ENCODE measurements at regions not wholly inside any gene's neighbourhood (a gene's known extent, or its start where the extent isn't known, plus 50 kb on each side); places are given as distances from the start of the nearest gene placed in this dataset.

GRCh38 chr6:105560611-105561066 lies 157.8 kb upstream of the PREP start:
- TF ChIP-seq, protein P1, sequence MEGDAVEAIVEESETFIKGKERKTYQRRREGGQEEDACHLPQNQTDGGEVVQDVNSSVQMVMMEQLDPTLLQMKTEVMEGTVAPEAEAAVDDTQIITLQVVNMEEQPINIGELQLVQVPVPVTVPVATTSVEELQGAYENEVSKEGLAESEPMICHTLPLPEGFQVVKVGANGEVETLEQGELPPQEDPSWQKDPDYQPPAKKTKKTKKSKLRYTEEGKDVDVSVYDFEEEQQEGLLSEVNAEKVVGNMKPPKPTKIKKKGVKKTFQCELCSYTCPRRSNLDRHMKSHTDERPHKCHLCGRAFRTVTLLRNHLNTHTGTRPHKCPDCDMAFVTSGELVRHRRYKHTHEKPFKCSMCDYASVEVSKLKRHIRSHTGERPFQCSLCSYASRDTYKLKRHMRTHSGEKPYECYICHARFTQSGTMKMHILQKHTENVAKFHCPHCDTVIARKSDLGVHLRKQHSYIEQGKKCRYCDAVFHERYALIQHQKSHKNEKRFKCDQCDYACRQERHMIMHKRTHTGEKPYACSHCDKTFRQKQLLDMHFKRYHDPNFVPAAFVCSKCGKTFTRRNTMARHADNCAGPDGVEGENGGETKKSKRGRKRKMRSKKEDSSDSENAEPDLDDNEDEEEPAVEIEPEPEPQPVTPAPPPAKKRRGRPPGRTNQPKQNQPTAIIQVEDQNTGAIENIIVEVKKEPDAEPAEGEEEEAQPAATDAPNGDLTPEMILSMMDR (IDR thresholded peaks at IDR 0.05), result no peak
- DNase-seq, result peak in 2 of 3 donors; percentile 18 to 58
- Histone ChIP-seq H3K4me3 (replicated peaks in 1 of 3; ENCODE audit: low read depth in 2 of 3, low read length in 3 of 3) (no peak overlapping the region), H3K36me3 (replicated peaks in 1 of 2; ENCODE audit: control insufficient read depth in 1 of 2, insufficient read depth in 2 of 2, low read length in 2 of 2) (no peaks in the 10 kb centered on the region), H4K20me1 (ENCODE audit: insufficient read depth, low read length) (no peaks in the 10 kb centered on the region), H3K27ac (ENCODE audit: low read depth in 1 of 2, low read length in 2 of 2) (no peak overlapping the region), H3K27me3 (ENCODE audit: control insufficient read depth in 2 of 2, insufficient read depth in 2 of 2, low read length in 2 of 2) (no peaks in the 10 kb centered on the region), H2AFZ (ENCODE audit: insufficient read depth, low read depth, low read length, poor library complexity, severe bottlenecking) (no peak overlapping the region), H3K9ac (ENCODE audit: insufficient read depth, low read length, poor library complexity, severe bottlenecking) (no peak overlapping the region), H3K9me3 (replicated peaks in 1 of 2; ENCODE audit: control insufficient read depth in 1 of 2, insufficient read depth in 1 of 2, low read length in 2 of 2) (peaks cover 3 to 4% of the 10 kb centered on the region in 2 donors), H3K79me2 (ENCODE audit: insufficient read depth, low read length) (no peaks in the 10 kb centered on the region), H3K4me2 (replicated peaks; ENCODE audit: extremely low read depth, low read length, poor library complexity, severe bottlenecking) (no peak overlapping the region), H3K4me1 (ENCODE audit: control insufficient read depth in 1 of 2, insufficient read depth in 2 of 2, low read length in 2 of 2) (peaks cover 11 to 19% of the 10 kb centered on the region in 2 donors)
- WGBS (ENCODE audit: insufficient coverage), result 80% methylated on average over 1 of the region's 2 CpGs
- peaks cover 0 to 3% (median 0%) of the 10 kb centered on the region in 3 donors for H3K27me3 Mint-ChIP-seq (ENCODE audit: low read depth in 3 of 3)
- peaks cover 0 to 3% of the 10 kb centered on the region in 2 donors for H3K36me3 Mint-ChIP-seq
- H3K27ac Mint-ChIP-seq, result peak overlapping the region in 4 of 7 donors; percentile 11 to 82 (median 46)
- H3K9me3 Mint-ChIP-seq, result peaks cover 14 to 30% (median 22%) of the 10 kb centered on the region in 7 donors
- intact Hi-C loops (cut with micrococcal nuclease), result no loop called here
- H3K4me3 Mint-ChIP-seq, result no peak overlapping the region
- peaks cover 15% of the 10 kb centered on the region for H3K4me1 Mint-ChIP-seq

DNA sequence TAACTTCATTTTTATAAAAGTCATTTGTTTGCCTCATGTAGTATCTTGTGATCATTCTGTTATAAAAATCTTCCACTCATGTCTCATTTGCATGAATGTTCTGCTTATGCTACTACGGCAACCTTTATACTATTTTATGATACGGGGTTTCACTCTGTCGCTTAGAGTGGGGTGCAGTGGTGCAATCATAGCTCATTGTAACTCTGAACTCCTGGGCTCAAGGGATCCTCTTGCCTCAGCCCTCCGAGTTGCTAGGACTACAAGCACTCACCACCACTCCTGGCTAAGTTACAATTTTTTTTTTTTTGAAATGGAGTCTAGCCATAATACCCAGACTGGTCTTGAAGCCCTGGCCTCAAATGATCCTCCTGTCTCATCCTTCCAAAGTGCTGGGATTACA lies 154.4 kb upstream of the PREP start:
- no peak overlapping the region for H2AFZ ChIP-seq (ENCODE audit: insufficient read depth, low read depth, low read length, poor library complexity, severe bottlenecking)
- intact Hi-C loops (cut with micrococcal nuclease), result no loop called here
- Mint-ChIP-seq H3K4me1 (peaks cover 34% of the 10 kb centered on the region), H3K4me3 (no peak overlapping the region), H3K27me3 (ENCODE audit: low read depth in 3 of 3) (peaks cover 0 to 3% (median 0%) of the 10 kb centered on the region in 3 donors), H3K36me3 (peaks cover 0 to 3% of the 10 kb centered on the region in 2 donors), H3K9me3 (peaks cover 10 to 16% (median 14%) of the 10 kb centered on the region in 7 donors), H3K27ac (no peak overlapping the region)
- no peaks in the 10 kb centered on the region for H4K20me1 ChIP-seq (ENCODE audit: insufficient read depth, low read length)
- TF ChIP-seq, protein P1 (IDR thresholded peaks at IDR 0.05), result no peak
- H3K4me1 ChIP-seq (ENCODE audit: control insufficient read depth in 1 of 2, insufficient read depth in 2 of 2, low read length in 2 of 2), result peaks cover 27 to 34% of the 10 kb centered on the region in 2 donors
- no peak for DNase-seq
- no peak overlapping the region for H3K4me2 ChIP-seq (replicated peaks; ENCODE audit: extremely low read depth, low read length, poor library complexity, severe bottlenecking)
- WGBS (ENCODE audit: insufficient coverage), result 100% methylated on average over 4 of the region's 4 CpGs
- no peaks in the 10 kb centered on the region for H3K36me3 ChIP-seq (replicated peaks in 1 of 2; ENCODE audit: control insufficient read depth in 1 of 2, insufficient read depth in 2 of 2, low read length in 2 of 2)
- no peak overlapping the region for H3K4me3 ChIP-seq (replicated peaks in 1 of 3; ENCODE audit: low read depth in 2 of 3, low read length in 3 of 3)
- no peak overlapping the region for H3K27ac ChIP-seq (ENCODE audit: low read depth in 1 of 2, low read length in 2 of 2)
- H3K9ac ChIP-seq (ENCODE audit: insufficient read depth, low read length, poor library complexity, severe bottlenecking), result no peak overlapping the region
- no peaks in the 10 kb centered on the region for H3K27me3 ChIP-seq (ENCODE audit: control insufficient read depth in 2 of 2, insufficient read depth in 2 of 2, low read length in 2 of 2)
- no peaks in the 10 kb centered on the region for H3K79me2 ChIP-seq (ENCODE audit: insufficient read depth, low read length)
- no peaks in the 10 kb centered on the region for H3K9me3 ChIP-seq (replicated peaks in 1 of 2; ENCODE audit: control insufficient read depth in 1 of 2, insufficient read depth in 1 of 2, low read length in 2 of 2)
